ENCODE measurements at regions not wholly inside any gene's neighbourhood (a gene's known extent, or its start where the extent isn't known, plus 50 kb on each side); places are given as distances from the start of the nearest gene placed in this dataset.

- no peak for TF ChIP-seq ATF2 (IDR thresholded peaks at IDR 0.05; ENCODE audit: low read length)
These were observed 130.5 kb downstream of the BACH1 start (continued) for GRCh38 chr21:29429218-29429617.

All from H1 (cell line).